HL-60/S4 treated with phorbol 12-myristate 13-acetate at 8.2 ng/mL for 4 days and 3 days (cell line): ENCODE measurements at regions not wholly inside any gene's neighbourhood (a gene's known extent, or its start where the extent isn't known, plus 50 kb on each side); places are given as distances from the start of the nearest gene placed in this dataset.
"Not testable (repeated sequence)": the region's sequence is repeated elsewhere in the genome, so short reads cannot be mapped to it uniquely, and the experiment has no call there.

Source experiments
- in situ Hi-C: fragments of 300-500 bp; cut with MboI; formaldehyde crosslinking; loops from 2 replicates; pipeline ENCODE4 v1.15.0; 2022; ENCODE audit warnings: low sequenced_read_pairs

DNA sequence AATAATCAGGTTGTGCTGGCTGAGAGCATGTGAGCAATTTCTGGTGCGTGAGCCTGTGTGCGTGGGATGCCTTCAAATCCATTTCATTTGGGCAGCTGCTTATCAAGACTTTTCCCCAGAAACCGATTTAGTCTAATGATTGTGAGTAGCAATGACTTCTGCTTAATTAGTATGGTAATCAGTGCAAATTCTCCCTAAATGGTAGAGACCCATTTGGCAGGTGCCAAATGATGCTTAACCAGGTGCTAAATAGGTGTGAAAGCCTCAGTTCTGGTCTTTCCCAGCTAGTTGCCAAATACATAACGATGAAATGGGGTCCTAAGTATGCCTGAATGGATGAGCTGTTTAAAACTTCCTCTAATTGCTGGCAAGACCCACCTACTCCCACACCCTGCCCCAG, 248.4 kb upstream of the CCDC196 start:
- in situ Hi-C loops = no loop called here

- in situ Hi-C loops = no loop called here
Observed at GRCh38 chr14:66238969-66239368, 247.2 kb upstream of the CCDC196 start.

DNA sequence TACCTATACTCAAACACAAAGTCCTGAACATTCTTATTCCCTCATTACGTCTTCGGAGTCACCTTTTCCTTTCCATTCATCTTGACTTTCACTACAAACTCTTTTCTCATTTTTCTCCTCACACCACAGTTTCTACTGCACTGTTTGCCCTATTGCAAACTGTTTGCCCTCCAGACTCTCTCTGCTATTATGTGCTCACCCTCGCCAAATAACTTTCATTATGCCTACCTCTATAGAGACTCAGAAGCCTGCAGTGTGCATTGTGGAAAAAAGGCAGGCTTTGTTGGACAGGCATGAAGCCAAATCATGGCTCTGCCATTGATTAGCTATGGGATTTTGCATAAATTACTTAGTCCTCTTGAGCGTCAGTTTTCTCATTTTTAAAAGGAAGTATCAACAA, 246.6 kb upstream of the CCDC196 start:
- in situ Hi-C loops = no loop called here

DNA sequence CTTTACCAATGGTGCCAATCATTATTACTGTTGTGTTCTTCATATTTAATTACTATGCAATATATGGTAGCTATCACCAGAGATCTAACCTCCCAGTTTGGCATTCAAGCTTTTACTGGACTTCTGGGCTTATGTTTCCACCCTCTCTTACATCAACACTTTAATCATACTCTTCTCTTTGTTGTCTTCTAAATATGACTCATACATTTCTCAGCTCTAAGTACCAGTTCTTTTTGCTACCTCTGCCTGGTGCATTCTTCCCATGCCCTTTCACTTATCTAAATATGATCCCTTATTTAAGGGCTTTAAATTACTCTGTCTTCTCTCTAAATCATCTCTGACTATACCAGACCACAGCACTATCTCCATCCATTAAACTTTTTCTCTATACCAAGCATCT, 246.1 kb upstream of the CCDC196 start:
- in situ Hi-C loops = no loop called here

- in situ Hi-C loops = no loop called here
Observed at GRCh38 chr14:66242001-66242400, 244.2 kb upstream of the CCDC196 start.

DNA sequence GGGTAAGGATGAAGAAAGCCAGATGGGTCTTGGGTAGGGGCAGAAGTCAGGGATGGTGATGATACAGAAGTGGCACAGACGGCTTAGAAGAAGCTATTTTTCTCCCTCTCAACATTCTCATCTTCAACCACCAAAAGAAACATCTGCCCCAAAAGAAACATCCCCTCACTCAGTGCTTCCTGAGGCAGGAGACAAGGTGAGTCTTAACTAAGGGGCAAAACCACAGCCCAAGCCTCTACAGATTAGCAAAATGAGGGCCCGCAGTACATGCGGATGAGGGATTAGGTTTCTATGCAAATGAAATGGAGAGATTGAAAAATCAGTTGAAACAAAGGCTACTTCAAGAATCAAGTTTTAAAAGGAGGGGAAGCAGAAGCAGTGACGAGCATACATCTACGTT, 241.3 kb upstream of the CCDC196 start:
- in situ Hi-C loops = no loop called here

- in situ Hi-C loops = no loop called here
Observed at GRCh38 chr14:66247662-66248193, 238.4 kb upstream of the CCDC196 start.

GRCh38 chr14:66248256-66248655, 237.9 kb upstream of the CCDC196 start:
- in situ Hi-C loops = no loop called here

GRCh38 chr14:66249544-66249943, 236.6 kb upstream of the CCDC196 start:
- in situ Hi-C loops = no loop called here

GRCh38 chr14:66254038-66254437, 232.1 kb upstream of the CCDC196 start:
- in situ Hi-C loops = no loop called here

GRCh38 chr14:66268802-66269334, 217.3 kb upstream of the CCDC196 start:
- in situ Hi-C loops = no loop called here

DNA sequence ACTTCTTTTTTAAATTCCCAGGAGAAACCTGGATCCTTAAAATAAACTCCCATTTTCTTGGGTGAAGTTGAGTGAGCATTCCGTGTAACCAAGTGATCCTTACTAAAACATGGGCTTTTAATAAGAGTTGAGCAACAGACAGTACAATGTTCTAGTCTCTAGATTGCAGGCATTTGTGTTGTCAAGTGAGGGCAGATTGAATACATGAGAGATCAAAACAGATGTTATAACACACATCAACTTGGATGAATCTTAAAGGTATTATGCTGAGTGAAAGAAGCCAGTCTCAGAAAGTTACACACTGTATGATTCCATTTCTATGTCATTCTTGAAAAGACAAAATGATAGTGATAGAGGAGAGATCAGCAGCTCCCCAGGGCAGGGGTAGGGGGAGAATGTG, 213.9 kb upstream of the CCDC196 start:
- in situ Hi-C loops = no loop called here

DNA sequence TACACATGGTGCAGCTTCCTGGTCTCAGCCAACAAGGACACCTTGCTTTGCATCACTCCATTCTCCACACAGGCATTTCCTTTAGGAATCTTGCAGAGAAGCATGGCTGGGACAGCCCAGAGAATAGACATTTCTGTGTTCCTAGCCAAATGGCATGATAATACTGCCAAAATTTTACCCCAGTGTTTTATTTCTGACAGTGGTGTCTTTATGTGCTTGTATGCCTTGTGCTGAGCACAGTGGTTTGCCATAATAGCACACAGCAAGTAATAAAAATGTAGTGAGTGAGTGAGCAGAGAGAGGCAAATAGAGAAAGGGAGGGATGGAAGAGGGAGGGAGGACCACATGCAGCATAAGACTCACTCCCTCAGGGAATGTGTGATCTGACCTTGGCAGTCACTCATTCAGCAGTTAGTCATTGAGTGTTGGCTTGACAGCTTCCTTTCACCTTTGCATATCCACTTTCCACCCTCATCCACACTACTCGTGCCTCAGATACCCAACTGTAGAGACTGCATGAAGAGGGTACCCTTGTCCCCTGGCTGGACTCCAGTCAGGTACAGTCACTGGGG, 212.8 kb upstream of the CCDC196 start:
- in situ Hi-C loops = no loop called here

DNA sequence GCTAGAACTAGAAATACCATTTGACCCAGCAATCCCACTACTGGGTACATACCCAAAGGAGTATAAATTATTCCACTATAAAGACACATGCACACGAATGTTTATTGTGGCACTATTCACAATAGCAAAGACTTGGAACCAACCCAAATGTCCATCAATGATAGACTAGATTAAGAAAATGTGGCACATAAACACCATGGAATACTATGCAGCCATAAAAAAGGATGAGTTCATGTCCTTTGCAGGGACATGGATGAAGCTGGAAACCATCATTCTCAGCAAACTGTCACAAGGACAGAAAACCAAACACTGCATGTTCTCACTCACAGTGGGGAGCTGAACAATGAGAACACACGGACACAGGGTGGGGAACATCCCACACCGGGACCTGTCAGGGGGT, 207.8 kb upstream of the CCDC196 start:
- in situ Hi-C loops = not testable (repeated sequence)

DNA sequence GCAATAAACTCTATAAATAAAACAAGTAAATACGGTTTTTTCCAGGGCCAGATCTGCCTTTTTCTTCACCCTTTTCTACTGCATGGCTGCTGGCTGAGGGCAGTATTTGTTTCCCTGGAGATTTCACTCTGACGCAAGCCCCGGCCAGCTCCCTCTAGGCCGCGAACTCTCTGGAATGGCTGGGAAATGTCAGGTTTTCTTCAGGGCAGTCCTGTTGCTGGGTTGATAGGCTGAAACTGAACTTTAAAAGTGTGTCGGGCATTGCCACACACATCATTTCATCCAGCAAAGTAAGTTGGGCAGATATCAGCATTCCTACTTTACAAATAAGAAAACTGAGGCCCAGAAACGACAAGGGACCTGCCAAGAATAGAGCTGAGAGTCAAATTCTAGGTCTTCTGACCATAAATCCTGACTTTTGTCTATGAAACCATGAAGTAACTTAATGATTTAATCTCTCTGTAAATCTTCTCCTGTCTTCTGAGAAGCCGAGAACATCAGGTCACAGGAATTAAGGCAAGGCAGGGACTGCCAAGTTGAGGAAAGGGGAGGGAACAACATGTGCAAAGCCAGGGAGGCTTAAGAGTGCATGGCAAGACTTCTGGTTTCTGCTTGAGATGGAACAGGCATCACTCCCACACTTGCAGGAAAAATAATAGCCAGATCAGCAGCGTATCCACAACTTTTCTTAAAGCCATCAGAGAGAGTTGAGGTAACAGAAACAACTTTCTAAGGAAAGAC, 205.0 kb upstream of the CCDC196 start:
- in situ Hi-C loops = no loop called here

GRCh38 chr14:66284346-66284745, 201.8 kb upstream of the CCDC196 start:
- in situ Hi-C loops = no loop called here

DNA sequence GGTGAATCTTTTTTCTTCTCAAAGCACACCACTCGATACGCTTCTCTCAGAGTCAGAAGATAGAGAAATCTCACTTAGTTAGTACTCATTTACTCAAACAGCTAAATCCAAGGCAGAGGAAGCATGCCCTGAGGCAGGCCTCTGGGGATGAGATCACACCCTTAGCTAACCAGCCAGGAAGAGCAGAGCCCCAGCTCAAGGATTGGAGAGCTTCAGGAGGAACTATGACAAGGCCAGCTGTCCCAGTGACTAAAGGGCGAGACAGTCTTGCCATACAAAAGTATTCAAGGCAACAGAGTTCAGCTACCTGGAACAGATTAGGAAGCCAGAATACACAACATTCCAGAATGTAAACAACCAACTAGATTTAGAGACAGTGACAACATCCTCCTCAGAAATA, 197.7 kb upstream of the CCDC196 start:
- in situ Hi-C loops = no loop called here

DNA sequence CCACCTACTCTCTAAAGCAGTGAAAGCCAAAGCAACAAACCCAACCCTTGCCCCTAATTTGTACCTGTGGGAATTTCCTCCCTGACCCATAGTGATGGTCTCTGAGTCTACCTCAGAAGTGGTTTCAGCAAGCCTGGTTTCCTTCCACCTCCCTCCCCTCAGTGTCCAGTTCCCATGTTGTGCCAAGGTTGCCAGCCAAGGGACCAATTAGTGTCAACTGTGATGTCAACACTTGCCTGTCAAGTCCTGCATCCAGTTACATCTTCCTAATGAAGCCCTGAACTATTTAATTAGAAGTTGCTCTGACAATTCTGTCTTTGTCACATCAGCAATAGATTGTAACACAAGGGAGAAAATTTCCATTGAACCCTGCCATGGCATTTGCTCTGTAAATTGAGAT, 194.4 kb upstream of the CCDC196 start:
- in situ Hi-C loops = no loop called here

- in situ Hi-C loops = no loop called here
Observed at GRCh38 chr14:66293533-66294105, 192.6 kb upstream of the CCDC196 start.

DNA sequence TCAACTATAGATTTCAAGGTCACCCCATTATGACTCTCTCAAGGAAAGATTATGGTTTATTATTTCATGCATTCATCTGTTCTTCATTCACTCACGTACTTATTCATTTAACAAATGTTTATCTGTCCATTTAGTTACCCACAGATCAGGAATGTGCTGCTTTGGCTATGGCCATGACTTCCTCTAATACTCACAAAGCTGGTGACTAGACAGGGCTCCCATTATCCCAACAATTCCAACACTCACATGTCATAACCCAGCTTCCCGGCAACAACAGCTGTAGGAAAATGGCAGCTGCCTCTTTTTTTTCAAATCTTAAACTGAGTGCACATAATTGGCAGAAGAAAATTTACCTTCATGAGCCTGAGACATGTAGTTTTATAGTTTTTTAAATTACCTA, 190.8 kb upstream of the CCDC196 start:
- in situ Hi-C loops = no loop called here

GRCh38 chr14:66300886-66301285, 185.3 kb upstream of the CCDC196 start:
- in situ Hi-C loops = no loop called here

DNA sequence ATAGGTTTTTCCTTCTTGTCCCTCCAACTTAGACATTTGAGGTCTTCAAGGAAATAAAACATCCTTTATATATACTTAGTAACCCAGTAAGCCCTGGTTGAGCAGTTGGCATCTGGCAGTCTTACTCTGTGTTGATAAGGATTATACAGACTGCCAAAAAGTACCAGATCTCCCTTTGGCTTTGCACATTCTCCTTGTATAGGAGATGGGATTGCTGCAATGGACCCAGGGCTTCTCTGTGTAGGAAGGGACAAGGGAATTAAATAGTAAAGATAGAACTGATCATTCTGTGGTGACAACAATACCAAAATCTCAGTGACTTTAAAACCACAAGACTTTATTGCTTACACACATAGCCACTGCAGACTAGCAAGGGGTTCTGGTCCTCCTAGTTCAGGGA, 180.1 kb upstream of the CCDC196 start:
- in situ Hi-C loops = no loop called here
